Mucosa of descending colon (tissue), 3 donors: ENCODE measurements at regions not wholly inside any gene's neighbourhood (a gene's known extent, or its start where the extent isn't known, plus 50 kb on each side); places are given as distances from the start of the nearest gene placed in this dataset.

Experiments
- ATAC-seq: fragments of 200-7000 bp; cut with Tn5 transposase; one replicate; pipeline ENCODE4 v1.9.1; 2020; ENCODE audit warnings: mild to moderate bottlenecking, moderate library complexity
- DNase-seq, 3 donors: peaks; one replicate each; pipeline ENCODE4 v3.0.0-alpha.2; 2020
- H3K36me3 ChIP-seq: fragments of 200-600 bp; one replicate; pipeline ENCODE4 v1.8.0; 2021; ENCODE audit warnings: low read depth, mild to moderate bottlenecking
- H3K4me1 ChIP-seq: fragments of 200-600 bp; one replicate; pipeline ENCODE4 v1.8.0; 2021; ENCODE audit warnings: low read depth, mild to moderate bottlenecking
- H3K4me3 ChIP-seq: fragments of 200-600 bp; one replicate; pipeline ENCODE4 v1.8.0; 2021; ENCODE audit warnings: mild to moderate bottlenecking
- H3K9me3 ChIP-seq: fragments of 200-600 bp; one replicate; pipeline ENCODE4 v1.8.0; 2021; ENCODE audit warnings: mild to moderate bottlenecking
- CTCF ChIP-seq: fragments of 200-600 bp; IDR thresholded peaks from one replicate; pipeline ENCODE4 v1.8.0; 2022; ENCODE audit warnings: antibody characterized with exemption, mild to moderate bottlenecking
- intact Hi-C, 2 donors: fragments of 100-400 bp; cut with DNase I in 1 of 2; cut with micrococcal nuclease in 1 of 2; formaldehyde crosslinking; loops; one replicate each; pipeline versions ENCODE4 v1.11.0 to v1.11.1; 2022; cut with DNase I, micrococcal nuclease
- donor health status: DM: no; HTN: no; CAD: no; lungs with moderate emphysema.
- donor health status: DM: no; HTN: no; CAD: no.
- donor health status: DM: no; HTN: yes; CAD: no.

DNA sequence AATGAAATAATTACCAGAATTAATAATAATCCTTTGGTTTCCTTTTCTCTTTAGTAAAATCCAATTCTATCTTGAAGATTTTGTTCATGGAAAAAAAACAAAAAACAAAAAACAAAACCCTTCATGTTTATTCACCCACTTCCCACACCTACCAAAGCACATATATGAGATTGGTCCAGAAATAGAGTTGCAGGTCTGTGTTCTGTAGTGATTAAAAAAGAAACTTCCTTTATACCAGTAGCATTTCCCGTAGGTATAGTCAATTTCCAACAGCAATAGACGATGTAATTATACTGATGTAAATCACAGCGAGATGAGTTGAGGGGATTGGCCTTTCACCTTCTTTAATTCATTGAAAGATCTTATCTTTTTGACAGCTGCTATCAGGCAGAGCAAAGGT, 194.6 kb downstream of the SOX2 start:
- Histone ChIP-seq H3K36me3 (no peaks in the 10 kb centered on the region), H3K4me3 (no peak overlapping the region), H3K4me1 (no peaks in the 10 kb centered on the region), H3K9me3 (no peaks in the 10 kb centered on the region)
- DNase-seq (no peak), ATAC-seq (no peak)
- TF ChIP-seq CTCF = no peak
- intact Hi-C loops = no loop called here

DNA sequence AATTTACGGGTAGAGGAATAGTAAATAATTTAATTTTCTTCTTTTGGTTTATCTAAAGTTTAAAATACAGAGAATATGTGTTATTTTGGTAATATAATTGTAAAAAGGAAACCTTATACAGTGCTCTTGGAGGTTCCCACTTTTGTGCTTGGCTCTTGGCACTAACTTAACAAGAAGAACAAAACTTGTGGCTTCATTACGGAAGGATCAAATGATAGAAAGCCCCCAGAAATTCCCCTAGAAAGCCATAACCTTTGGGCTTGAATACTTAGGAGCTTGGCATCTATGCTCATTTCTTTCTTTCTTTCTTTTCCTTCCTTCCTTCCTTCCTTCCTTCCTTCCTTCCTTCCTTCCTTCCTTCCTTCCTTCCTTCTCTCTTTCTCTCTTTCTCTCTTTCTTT, 197.5 kb downstream of the SOX2 start:
- no peaks in the 10 kb centered on the region for H3K9me3 ChIP-seq
- intact Hi-C loops = no loop called here
- DNase-seq (no peak), ATAC-seq (no peak)
- no peak for TF ChIP-seq CTCF
- H3K4me1 ChIP-seq = no peaks in the 10 kb centered on the region
- no peak overlapping the region for H3K4me3 ChIP-seq
- H3K36me3 ChIP-seq = no peaks in the 10 kb centered on the region

GRCh38 chr3:181912384-181912783, 200.7 kb downstream of the SOX2 start:
- ATAC-seq (no peak), DNase-seq (no peak)
- Histone ChIP-seq H3K4me1 (no peaks in the 10 kb centered on the region), H3K4me3 (no peak overlapping the region), H3K9me3 (no peaks in the 10 kb centered on the region), H3K36me3 (no peaks in the 10 kb centered on the region)
- no peak for TF ChIP-seq CTCF
- intact Hi-C loops = no loop called here

DNA sequence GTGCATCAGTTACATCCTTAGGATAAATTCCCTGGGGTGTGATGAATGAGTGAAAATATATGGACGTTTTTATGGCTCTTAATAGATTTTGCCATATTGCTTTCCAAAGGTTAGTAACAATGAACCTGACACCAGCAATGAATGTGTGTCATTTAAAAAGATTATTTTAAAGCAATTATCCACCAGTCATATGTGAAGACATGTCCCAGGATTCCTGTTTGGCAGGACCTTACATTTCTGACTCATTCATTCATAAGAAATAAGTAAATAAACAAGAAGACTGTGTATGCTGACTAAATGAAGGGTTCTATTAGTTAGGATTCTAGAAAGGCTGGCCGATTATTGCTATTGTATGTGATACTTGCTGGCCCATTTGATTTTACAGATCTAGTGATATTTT, 201.5 kb downstream of the SOX2 start:
- ATAC-seq (no peak), DNase-seq (no peak)
- Histone ChIP-seq H3K4me1 (no peaks in the 10 kb centered on the region), H3K36me3 (no peaks in the 10 kb centered on the region), H3K4me3 (no peak overlapping the region), H3K9me3 (no peaks in the 10 kb centered on the region)
- TF ChIP-seq CTCF = no peak
- intact Hi-C loops = no loop called here

DNA sequence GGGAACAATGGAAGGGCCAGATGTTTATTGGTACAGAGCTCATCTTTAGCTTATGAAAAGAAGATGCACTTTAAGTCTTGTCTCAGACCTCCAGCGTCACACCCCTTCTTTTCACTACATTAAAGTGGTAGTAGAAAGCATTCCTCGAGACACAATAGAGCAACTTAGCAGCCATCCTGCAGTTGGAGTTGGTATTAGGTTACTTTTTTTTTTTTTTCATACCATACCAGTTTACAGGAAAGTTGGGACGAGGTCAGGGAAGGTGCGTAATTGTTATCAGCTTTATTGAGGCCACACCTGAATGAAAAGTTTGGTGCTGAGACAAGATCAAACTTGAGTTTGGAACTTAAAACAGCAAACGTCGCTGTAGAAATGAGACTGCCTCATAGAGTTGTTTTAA, 203.8 kb downstream of the SOX2 start:
- no peaks in the 10 kb centered on the region for H3K9me3 ChIP-seq
- H3K36me3 ChIP-seq = no peaks in the 10 kb centered on the region
- intact Hi-C loops = no loop called here
- no peak overlapping the region for H3K4me3 ChIP-seq
- TF ChIP-seq CTCF = no peak
- H3K4me1 ChIP-seq = no peaks in the 10 kb centered on the region
- DNase-seq = no peak
- ATAC-seq = no peak

DNA sequence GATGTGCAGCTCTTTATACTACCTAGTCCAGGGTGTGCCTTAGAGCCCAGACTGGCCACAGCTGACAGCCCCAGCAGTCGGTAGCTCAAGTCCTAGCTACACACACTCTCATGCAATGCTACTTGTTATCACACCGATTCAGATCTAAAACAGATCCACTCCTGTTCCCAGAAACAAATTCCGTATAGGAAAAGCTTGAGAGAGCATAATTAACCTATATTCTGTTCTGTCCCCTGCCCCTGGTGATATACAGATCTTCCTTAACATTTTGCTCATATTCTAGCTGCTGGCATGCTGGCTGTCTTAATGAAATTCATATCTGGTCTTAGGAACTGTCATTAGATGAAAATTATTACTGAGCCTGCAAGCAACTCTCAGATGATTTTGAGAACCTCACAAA, 204.3 kb downstream of the SOX2 start:
- no peak overlapping the region for H3K4me3 ChIP-seq
- no peak for TF ChIP-seq CTCF
- intact Hi-C loops = no loop called here
- DNase-seq (no peak), ATAC-seq (no peak)
- H3K4me1 ChIP-seq = no peaks in the 10 kb centered on the region
- no peaks in the 10 kb centered on the region for H3K36me3 ChIP-seq
- no peaks in the 10 kb centered on the region for H3K9me3 ChIP-seq
